Immature natural killer cell (primary cell): ENCODE measurements at regions not wholly inside any gene's neighbourhood (a gene's known extent, or its start where the extent isn't known, plus 50 kb on each side); places are given as distances from the start of the nearest gene placed in this dataset.

Experiments used
- DNase-seq, 3 donors: peaks; one replicate each; pipeline ENCODE4 v3.0.0; 2022; ENCODE audit warnings: mixed read lengths in 1 of 3
- H3K27ac Mint-ChIP-seq, 6 donors: one replicate each; pipeline ENCODE4 v1.8.0; 2020; ENCODE audit warnings: mixed read lengths in 6 of 6, mild to moderate bottlenecking in 5 of 6, inconsistent platforms in 4 of 6, moderate library complexity in 3 of 6
- H3K27me3 Mint-ChIP-seq, 3 donors: one replicate each; pipeline ENCODE4 v1.8.0; 2020 to 2021; ENCODE audit warnings: low read depth in 3 of 3, mild to moderate bottlenecking in 3 of 3, mixed read lengths in 3 of 3, moderate library complexity in 3 of 3, inconsistent platforms in 1 of 3
- H3K36me3 Mint-ChIP-seq, 3 donors: one replicate each; pipeline ENCODE4 v1.8.0; 2020; ENCODE audit warnings: mixed read lengths in 3 of 3, inconsistent platforms in 2 of 3, mild to moderate bottlenecking in 2 of 3
- H3K4me1 Mint-ChIP-seq, 2 donors: one replicate each; pipeline ENCODE4 v1.8.0; 2020; ENCODE audit warnings: inconsistent platforms in 2 of 2, mild to moderate bottlenecking in 2 of 2, mixed read lengths in 2 of 2, moderate library complexity in 1 of 2
- H3K4me3 Mint-ChIP-seq, 5 donors: one replicate each; pipeline ENCODE4 v1.8.0; 2020; ENCODE audit warnings: mild to moderate bottlenecking in 5 of 5, mixed read lengths in 5 of 5, inconsistent platforms in 3 of 5, moderate library complexity in 3 of 5
- H3K9me3 Mint-ChIP-seq, 6 donors: one replicate each; pipeline ENCODE4 v1.8.0; 2020; ENCODE audit warnings: mild to moderate bottlenecking in 6 of 6, mixed read lengths in 6 of 6, inconsistent platforms in 4 of 6, moderate library complexity in 3 of 6

DNA sequence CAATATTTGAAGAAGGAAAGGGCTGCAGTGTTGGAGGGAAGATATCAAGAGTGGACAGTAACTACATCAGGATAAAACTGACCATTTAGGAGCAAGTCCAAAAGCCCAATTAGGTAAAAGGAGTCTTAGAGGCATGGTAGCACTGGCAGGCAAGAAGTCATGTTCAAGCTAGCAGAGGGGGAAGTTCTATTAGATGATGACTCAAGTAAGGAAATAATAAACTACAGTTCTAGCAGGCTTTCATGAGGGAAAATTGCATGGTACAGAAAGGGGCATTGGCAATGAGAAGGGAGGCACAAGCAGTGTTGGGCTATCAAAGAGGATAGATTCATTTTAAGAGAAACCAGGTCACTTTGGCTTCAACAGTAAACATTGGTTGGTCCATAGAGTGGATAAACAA lies 156.1 kb upstream of the PTPRK start:
- H3K4me3 Mint-ChIP-seq: no peak overlapping the region
- DNase-seq: no peak
- H3K4me1 Mint-ChIP-seq: no peaks in the 10 kb centered on the region
- no peaks in the 10 kb centered on the region for H3K36me3 Mint-ChIP-seq
- H3K9me3 Mint-ChIP-seq: no peaks in the 10 kb centered on the region
- H3K27me3 Mint-ChIP-seq: peaks cover 0 to 9% (median 0%) of the 10 kb centered on the region in 3 donors
- H3K27ac Mint-ChIP-seq: no peak overlapping the region

DNA sequence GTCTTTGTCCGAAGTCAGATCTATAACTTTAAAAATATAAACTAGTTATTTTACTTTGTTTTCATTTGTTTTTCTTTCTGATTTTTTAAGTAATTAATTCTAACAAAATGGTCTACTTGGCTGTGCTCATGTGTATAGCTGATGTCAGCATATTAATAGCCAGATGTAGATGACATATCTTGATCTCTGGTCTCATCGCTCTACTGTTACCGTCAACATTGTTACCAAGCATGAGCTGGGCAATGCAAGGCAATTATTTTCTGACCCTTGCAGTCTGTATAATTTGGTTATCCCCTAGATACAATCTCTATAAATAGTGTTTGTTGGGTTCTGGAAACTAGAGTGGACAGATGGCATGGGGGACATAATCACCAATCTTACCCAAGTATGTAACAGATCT lies 151.6 kb upstream of the PTPRK start:
- Mint-ChIP-seq H3K4me1 (no peaks in the 10 kb centered on the region), H3K4me3 (no peak overlapping the region), H3K27me3 (peaks cover 0 to 2% (median 0%) of the 10 kb centered on the region in 3 donors), H3K36me3 (no peaks in the 10 kb centered on the region), H3K9me3 (peaks cover 0 to 4% (median 0%) of the 10 kb centered on the region in 6 donors), H3K27ac (no peak overlapping the region)
- no peak for DNase-seq

GRCh38 chr6:128667339-128667858 lies 147.0 kb upstream of the PTPRK start:
- H3K36me3 Mint-ChIP-seq: no peaks in the 10 kb centered on the region
- H3K4me1 Mint-ChIP-seq: no peaks in the 10 kb centered on the region
- DNase-seq: no peak
- H3K9me3 Mint-ChIP-seq: peaks cover 0 to 4% (median 0%) of the 10 kb centered on the region in 6 donors
- no peak overlapping the region for H3K27ac Mint-ChIP-seq
- no peaks in the 10 kb centered on the region for H3K27me3 Mint-ChIP-seq
- no peak overlapping the region for H3K4me3 Mint-ChIP-seq

GRCh38 chr6:128666405-128666804 lies 146.0 kb upstream of the PTPRK start:
- no peak overlapping the region for H3K27ac Mint-ChIP-seq
- no peaks in the 10 kb centered on the region for H3K27me3 Mint-ChIP-seq
- H3K4me3 Mint-ChIP-seq: no peak overlapping the region
- DNase-seq: no peak
- H3K4me1 Mint-ChIP-seq: no peaks in the 10 kb centered on the region
- peaks cover 0 to 4% (median 0%) of the 10 kb centered on the region in 6 donors for H3K9me3 Mint-ChIP-seq
- no peaks in the 10 kb centered on the region for H3K36me3 Mint-ChIP-seq

- Mint-ChIP-seq H3K27ac (no peak overlapping the region), H3K4me3 (no peak overlapping the region), H3K9me3 (no peaks in the 10 kb centered on the region), H3K36me3 (no peaks in the 10 kb centered on the region), H3K4me1 (no peaks in the 10 kb centered on the region), H3K27me3 (no peaks in the 10 kb centered on the region)
- no peak for DNase-seq
These were observed 142.8 kb upstream of the PTPRK start for GRCh38 chr6:128663238-128663637.

GRCh38 chr6:128659878-128660622 lies 139.7 kb upstream of the PTPRK start:
- DNase-seq: no peak
- Mint-ChIP-seq H3K9me3 (peaks cover 0 to 8% (median 0%) of the 10 kb centered on the region in 6 donors), H3K4me3 (no peak overlapping the region), H3K27me3 (no peaks in the 10 kb centered on the region), H3K27ac (no peak overlapping the region), H3K4me1 (no peaks in the 10 kb centered on the region), H3K36me3 (no peaks in the 10 kb centered on the region)

GRCh38 chr6:128659276-128659675 lies 138.9 kb upstream of the PTPRK start:
- Mint-ChIP-seq H3K4me1 (no peaks in the 10 kb centered on the region), H3K9me3 (peaks cover 0 to 9% (median 0%) of the 10 kb centered on the region in 6 donors), H3K4me3 (no peak overlapping the region), H3K27ac (no peak overlapping the region), H3K36me3 (no peaks in the 10 kb centered on the region), H3K27me3 (no peaks in the 10 kb centered on the region)
- DNase-seq: no peak

GRCh38 chr6:128657181-128657580 lies 136.8 kb upstream of the PTPRK start:
- H3K4me3 Mint-ChIP-seq: no peak overlapping the region
- H3K27me3 Mint-ChIP-seq: no peaks in the 10 kb centered on the region
- H3K36me3 Mint-ChIP-seq: no peaks in the 10 kb centered on the region
- H3K4me1 Mint-ChIP-seq: no peaks in the 10 kb centered on the region
- H3K27ac Mint-ChIP-seq: no peak overlapping the region
- no peak for DNase-seq
- peaks cover 0 to 9% (median 0%) of the 10 kb centered on the region in 6 donors for H3K9me3 Mint-ChIP-seq

DNA sequence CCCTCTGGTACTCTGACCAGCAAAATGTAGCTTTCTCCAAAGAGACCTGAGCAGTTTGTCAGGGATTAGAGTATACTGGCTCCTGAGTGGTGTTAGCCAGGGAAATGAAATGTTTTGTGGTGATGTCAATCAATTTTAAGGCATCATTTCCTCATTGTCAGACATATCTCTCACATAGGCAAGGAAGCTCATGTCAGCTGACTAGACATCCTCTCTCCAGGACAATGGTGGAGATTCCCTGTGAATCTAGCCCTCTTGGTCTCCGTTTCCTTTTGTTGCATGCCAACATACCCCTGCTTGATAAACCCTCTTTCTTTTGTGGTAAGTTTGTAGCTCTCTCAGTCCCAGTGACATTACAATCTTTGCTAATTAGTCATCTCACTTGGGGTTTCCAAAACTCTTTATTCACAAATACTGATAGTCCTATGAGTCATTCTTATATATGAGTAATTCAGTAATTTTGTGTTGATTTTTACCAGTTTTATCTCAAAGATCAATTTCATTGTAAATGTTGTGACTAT lies 135.6 kb upstream of the PTPRK start:
- no peaks in the 10 kb centered on the region for H3K27me3 Mint-ChIP-seq
- no peak overlapping the region for H3K4me3 Mint-ChIP-seq
- H3K36me3 Mint-ChIP-seq: no peaks in the 10 kb centered on the region
- peaks cover 0 to 9% (median 0%) of the 10 kb centered on the region in 6 donors for H3K9me3 Mint-ChIP-seq
- no peaks in the 10 kb centered on the region for H3K4me1 Mint-ChIP-seq
- no peak for DNase-seq
- H3K27ac Mint-ChIP-seq: no peak overlapping the region

GRCh38 chr6:128648022-128648598 lies 127.7 kb upstream of the PTPRK start:
- Mint-ChIP-seq H3K27ac (no peak overlapping the region), H3K9me3 (peaks cover 0 to 8% (median 0%) of the 10 kb centered on the region in 6 donors), H3K4me1 (no peaks in the 10 kb centered on the region), H3K4me3 (no peak overlapping the region), H3K27me3 (peaks cover 0 to 7% (median 2%) of the 10 kb centered on the region in 3 donors), H3K36me3 (no peaks in the 10 kb centered on the region)
- DNase-seq: no peak

DNA sequence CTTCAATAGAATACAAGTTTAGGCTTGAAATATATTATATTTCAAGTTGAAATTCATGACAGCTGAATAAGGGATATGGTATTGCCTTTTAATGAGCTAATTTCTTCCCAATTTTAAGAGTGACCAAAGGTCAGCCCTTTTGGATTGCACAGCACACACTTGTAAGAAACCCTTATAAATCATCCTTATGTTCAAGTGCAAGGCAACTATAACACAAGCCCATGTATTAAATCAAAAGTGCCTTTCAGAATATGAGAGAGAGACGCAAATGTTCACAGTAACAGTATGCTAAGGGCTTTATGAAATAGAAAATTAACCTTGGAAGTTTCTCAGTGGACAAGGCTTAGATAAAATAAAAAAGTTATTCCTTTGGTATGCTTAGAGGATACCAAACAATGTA lies 121.7 kb upstream of the PTPRK start:
- no peak for DNase-seq
- H3K36me3 Mint-ChIP-seq: no peaks in the 10 kb centered on the region
- no peak overlapping the region for H3K4me3 Mint-ChIP-seq
- H3K9me3 Mint-ChIP-seq: peaks cover 0 to 8% (median under 1%) of the 10 kb centered on the region in 6 donors
- H3K27ac Mint-ChIP-seq: no peak overlapping the region
- no peaks in the 10 kb centered on the region for H3K4me1 Mint-ChIP-seq
- H3K27me3 Mint-ChIP-seq: peaks cover 0 to 2% (median 0%) of the 10 kb centered on the region in 3 donors

- no peaks in the 10 kb centered on the region for H3K4me1 Mint-ChIP-seq
- H3K4me3 Mint-ChIP-seq: no peak overlapping the region
- H3K9me3 Mint-ChIP-seq: peaks cover 0 to 8% (median 1%) of the 10 kb centered on the region in 6 donors
- DNase-seq: no peak
- peaks cover 0 to 2% (median 0%) of the 10 kb centered on the region in 3 donors for H3K27me3 Mint-ChIP-seq
- H3K27ac Mint-ChIP-seq: no peak overlapping the region
- no peaks in the 10 kb centered on the region for H3K36me3 Mint-ChIP-seq
These were observed 121.3 kb upstream of the PTPRK start for GRCh38 chr6:128641703-128642102.

DNA sequence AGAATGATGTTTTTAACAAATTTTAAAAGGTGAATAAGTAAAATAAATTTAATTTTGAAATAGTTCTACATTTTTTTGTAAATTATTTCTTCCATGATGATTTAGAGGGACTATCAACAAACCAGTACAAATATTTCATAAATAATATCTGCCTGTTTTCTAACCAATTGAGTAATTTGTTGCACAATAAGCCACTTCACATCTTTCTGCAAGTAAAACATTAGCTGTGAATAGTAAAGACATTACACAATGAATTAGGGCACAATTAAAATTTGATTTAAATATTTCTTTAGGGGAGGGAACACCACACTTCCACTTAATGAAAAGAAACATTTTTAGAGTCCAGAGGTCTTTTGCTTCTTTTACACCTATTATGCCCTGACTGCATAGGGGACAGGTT lies 118.4 kb upstream of the PTPRK start:
- no peaks in the 10 kb centered on the region for H3K27me3 Mint-ChIP-seq

GRCh38 chr6:128635219-128635618 lies 114.8 kb upstream of the PTPRK start:
- peaks cover 0 to 6% (median 0%) of the 10 kb centered on the region in 6 donors for H3K9me3 Mint-ChIP-seq
- no peak overlapping the region for H3K4me3 Mint-ChIP-seq
- DNase-seq: no peak
- no peaks in the 10 kb centered on the region for H3K27me3 Mint-ChIP-seq
- H3K36me3 Mint-ChIP-seq: no peaks in the 10 kb centered on the region
- no peak overlapping the region for H3K27ac Mint-ChIP-seq
- H3K4me1 Mint-ChIP-seq: no peaks in the 10 kb centered on the region

More for the DNA sequence above, 118.4 kb upstream of the PTPRK start:
- H3K27ac Mint-ChIP-seq: no peak overlapping the region
- DNase-seq: no peak
- no peak overlapping the region for H3K4me3 Mint-ChIP-seq
- H3K4me1 Mint-ChIP-seq: no peaks in the 10 kb centered on the region
- peaks cover 0 to 6% (median 0%) of the 10 kb centered on the region in 6 donors for H3K9me3 Mint-ChIP-seq
- H3K36me3 Mint-ChIP-seq: no peaks in the 10 kb centered on the region
